ENCODE measurements at regions not wholly inside any gene's neighbourhood (a gene's known extent, or its start where the extent isn't known, plus 50 kb on each side); places are given as distances from the start of the nearest gene placed in this dataset.

DNA sequence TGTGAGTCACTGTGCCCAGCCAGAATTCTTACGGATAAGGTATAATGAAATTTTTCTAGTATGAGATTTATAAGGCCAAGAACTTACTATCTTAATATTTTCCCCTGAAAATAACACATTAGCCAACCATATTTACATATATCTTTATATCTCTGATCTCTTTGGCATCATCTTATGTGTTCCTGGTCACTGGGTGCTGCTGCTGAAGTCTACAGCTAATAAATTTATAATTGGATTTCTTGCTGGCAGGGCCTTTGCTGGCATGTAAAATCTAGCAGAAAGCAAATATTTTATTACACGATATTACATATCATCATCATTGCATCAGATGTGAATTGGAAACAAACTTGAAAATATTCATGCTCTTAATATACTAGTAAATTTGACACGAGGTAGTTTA, 590.7 kb downstream of the ANXA1 start:
- no peak for FAIRE-seq
- Histone ChIP-seq H3K27ac (no peak overlapping the region), H3K4me3 (no peak overlapping the region), H3K9me3 (no peaks in the 10 kb centered on the region), H3K4me1 (no peaks in the 10 kb centered on the region), H3K36me3 (no peaks in the 10 kb centered on the region), H3K27me3 (no peaks in the 10 kb centered on the region)
- intact Hi-C loops (cut with DNase I) = no loop called here
- ATAC-seq = no peak
- WGBS, 2 donors = 49 to 68% methylated on average over 3 of the region's 3 CpGs
- DNase-seq = no peak
- TF ChIP-seq, protein P1, sequence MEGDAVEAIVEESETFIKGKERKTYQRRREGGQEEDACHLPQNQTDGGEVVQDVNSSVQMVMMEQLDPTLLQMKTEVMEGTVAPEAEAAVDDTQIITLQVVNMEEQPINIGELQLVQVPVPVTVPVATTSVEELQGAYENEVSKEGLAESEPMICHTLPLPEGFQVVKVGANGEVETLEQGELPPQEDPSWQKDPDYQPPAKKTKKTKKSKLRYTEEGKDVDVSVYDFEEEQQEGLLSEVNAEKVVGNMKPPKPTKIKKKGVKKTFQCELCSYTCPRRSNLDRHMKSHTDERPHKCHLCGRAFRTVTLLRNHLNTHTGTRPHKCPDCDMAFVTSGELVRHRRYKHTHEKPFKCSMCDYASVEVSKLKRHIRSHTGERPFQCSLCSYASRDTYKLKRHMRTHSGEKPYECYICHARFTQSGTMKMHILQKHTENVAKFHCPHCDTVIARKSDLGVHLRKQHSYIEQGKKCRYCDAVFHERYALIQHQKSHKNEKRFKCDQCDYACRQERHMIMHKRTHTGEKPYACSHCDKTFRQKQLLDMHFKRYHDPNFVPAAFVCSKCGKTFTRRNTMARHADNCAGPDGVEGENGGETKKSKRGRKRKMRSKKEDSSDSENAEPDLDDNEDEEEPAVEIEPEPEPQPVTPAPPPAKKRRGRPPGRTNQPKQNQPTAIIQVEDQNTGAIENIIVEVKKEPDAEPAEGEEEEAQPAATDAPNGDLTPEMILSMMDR (IDR thresholded peaks at IDR 0.05) = no peak

DNA sequence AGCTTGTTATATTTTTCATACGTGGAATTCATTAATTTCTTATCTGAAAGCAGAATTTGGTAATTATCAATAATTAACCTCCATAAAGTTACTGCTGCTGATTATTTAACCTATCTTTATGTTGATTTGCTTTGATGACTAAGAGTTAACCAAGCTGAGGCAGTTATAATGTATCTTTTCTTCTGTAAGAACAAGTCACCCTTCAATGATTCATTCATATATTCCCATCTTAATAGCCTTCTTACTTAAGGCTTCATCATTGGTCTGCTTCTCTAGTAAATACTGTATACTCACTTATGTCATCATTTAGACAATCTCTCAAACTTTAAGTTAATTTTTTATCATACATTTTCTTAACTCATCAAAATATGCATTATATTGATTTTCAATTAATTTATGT, 592.2 kb downstream of the ANXA1 start:
- WGBS, 2 donors = 32 to 42% methylated on average over 1 of the region's 1 CpG
- H3K36me3 ChIP-seq = no peaks in the 10 kb centered on the region
- intact Hi-C loops (cut with DNase I) = no loop called here
- TF ChIP-seq, protein P1 (IDR thresholded peaks at IDR 0.05) = no peak
- no peaks in the 10 kb centered on the region for H3K27me3 ChIP-seq
- H3K27ac ChIP-seq = no peak overlapping the region
- H3K9me3 ChIP-seq = no peaks in the 10 kb centered on the region
- no peaks in the 10 kb centered on the region for H3K4me1 ChIP-seq
- H3K4me3 ChIP-seq = no peak overlapping the region
- ATAC-seq (no peak), FAIRE-seq (no peak), DNase-seq (no peak)

DNA sequence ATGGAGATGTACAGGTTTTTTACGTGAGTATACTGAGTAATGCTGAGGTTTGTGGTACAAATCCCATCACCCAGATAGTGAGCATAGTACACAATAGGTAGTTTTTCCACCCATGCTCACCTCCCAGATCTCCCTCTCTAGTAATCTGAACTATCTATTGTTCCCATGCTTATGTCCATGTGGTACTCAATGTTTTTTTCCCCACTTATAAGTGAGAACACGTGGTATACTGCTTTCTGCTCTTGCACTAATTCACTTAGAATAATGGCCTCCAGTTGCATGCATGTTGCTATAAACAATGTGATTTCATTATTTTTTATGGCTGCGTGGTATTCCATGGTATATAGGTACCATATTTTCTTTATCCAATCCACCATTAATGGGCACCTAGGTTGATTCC, 593.9 kb downstream of the ANXA1 start:
- H3K36me3 ChIP-seq = no peaks in the 10 kb centered on the region
- H3K9me3 ChIP-seq = no peaks in the 10 kb centered on the region
- ATAC-seq = no peak
- H3K27me3 ChIP-seq = no peaks in the 10 kb centered on the region
- no peak for FAIRE-seq
- no peak for DNase-seq
- intact Hi-C loops (cut with DNase I) = no loop called here
- WGBS, 2 donors = 63 to 81% methylated on average over 3 of the region's 3 CpGs
- no peak overlapping the region for H3K4me3 ChIP-seq
- no peaks in the 10 kb centered on the region for H3K4me1 ChIP-seq
- no peak overlapping the region for H3K27ac ChIP-seq
- TF ChIP-seq, protein P1 (IDR thresholded peaks at IDR 0.05) = no peak

DNA sequence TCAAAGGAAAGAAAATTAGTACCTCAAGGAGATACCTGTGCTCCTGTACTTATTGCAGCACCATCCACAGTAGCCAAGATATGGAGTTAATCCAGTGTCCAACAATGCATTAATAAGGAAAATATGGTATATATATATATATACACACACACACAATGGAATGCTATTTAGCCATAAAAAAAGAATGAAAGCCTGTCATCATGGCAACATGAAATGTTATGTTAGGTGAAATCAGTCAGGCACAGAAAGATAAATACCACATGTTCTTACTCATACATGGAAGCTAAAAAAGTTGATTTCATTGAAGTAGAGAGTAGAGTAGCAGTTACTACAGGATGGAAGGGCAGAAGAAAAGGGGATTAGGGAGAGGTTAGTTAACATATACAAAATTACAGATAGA, 601.5 kb downstream of the ANXA1 start:
- no peak overlapping the region for H3K27ac ChIP-seq
- H3K4me3 ChIP-seq = no peak overlapping the region
- H3K4me1 ChIP-seq = no peaks in the 10 kb centered on the region
- no peaks in the 10 kb centered on the region for H3K27me3 ChIP-seq
- ATAC-seq = no peak
- H3K9me3 ChIP-seq = no peaks in the 10 kb centered on the region
- no peak for FAIRE-seq
- no peaks in the 10 kb centered on the region for H3K36me3 ChIP-seq
- TF ChIP-seq, protein P1 (IDR thresholded peaks at IDR 0.05) = no peak
- intact Hi-C loops (cut with DNase I) = no loop called here
- DNase-seq = no peak

DNA sequence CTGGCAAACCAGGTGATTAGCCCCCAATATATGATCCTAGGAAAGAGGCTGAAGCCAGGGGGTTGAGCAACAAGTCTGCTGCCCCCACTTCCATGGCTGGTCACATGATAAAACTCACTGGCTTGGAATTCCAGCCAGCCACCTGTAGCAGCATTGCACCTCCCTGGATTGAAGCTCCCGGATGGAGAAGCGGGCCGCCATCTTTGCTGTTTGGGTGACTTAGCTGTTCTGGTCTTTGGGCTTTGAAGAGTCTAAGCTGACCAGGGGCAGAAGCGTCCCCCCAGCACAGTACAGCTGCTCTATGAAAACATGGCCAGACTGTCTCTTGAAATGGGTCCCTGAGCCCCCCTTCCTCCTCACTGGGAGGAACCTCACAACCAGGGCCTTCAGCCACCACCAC, 610.2 kb downstream of the ANXA1 start:
- ATAC-seq = no peak
- WGBS, 2 donors = 74 to 91% methylated on average over 4 of the region's 4 CpGs
- DNase-seq = peak in 2 of 6 donors; percentile 20 to 23
- Histone ChIP-seq H3K4me1 (no peaks in the 10 kb centered on the region), H3K9me3 (no peaks in the 10 kb centered on the region), H3K36me3 (no peaks in the 10 kb centered on the region), H3K4me3 (no peak overlapping the region), H3K27ac (no peak overlapping the region), H3K27me3 (no peaks in the 10 kb centered on the region)
- TF ChIP-seq, protein P1 (IDR thresholded peaks at IDR 0.05) = no peak
- intact Hi-C loops (cut with DNase I) = no loop called here
- no peak for FAIRE-seq
